BJ (cell line): ENCODE measurements at regions not wholly inside any gene's neighbourhood (a gene's known extent, or its start where the extent isn't known, plus 50 kb on each side); places are given as distances from the start of the nearest gene placed in this dataset.

Experiments used
- CTCF ChIA-PET: fragments of 350-600 bp; formaldehyde crosslinking; extraction: SDS; loops from one replicate; lab custom pipeline; 2021; ENCODE audit warnings: antibody characterized with exemption, inconsistent platforms; lab: Yijun Ruan, JAX
- POLR2A ChIA-PET: fragments of 300-600 bp; sonication (Branson Sonifier 250); formaldehyde crosslinking; extraction: SDS; loops from one replicate; lab custom pipeline; 2021; ENCODE audit warnings: antibody characterized with exemption; lab: Charles Lee
- DNase-seq: peaks from one replicate; pipeline ENCODE4 v3.0.0-alpha.2; 2011; ENCODE audit warnings: low read depth
- H3K27me3 ChIP-seq: 2 replicates; pipeline ENCODE4 v1.6.0; 2011; ENCODE audit warnings: low read length; ENCODE audit not compliant: control insufficient read depth, insufficient read depth
- H3K36me3 ChIP-seq: 2 replicates; pipeline ENCODE4 v1.5.1; 2011; ENCODE audit warnings: low read length; ENCODE audit not compliant: control insufficient read depth, insufficient read depth
- H3K4me3 ChIP-seq: 2 replicates; pipeline ENCODE4 v1.5.1; 2011; ENCODE audit warnings: low read depth, mild to moderate bottlenecking, control low read depth, low read length
- CTCF ChIP-seq: IDR thresholded peaks from 2 replicates; pipeline ENCODE4 v1.5.1; 2011; ENCODE audit warnings: low read depth, mild to moderate bottlenecking, control low read depth, inconsistent platforms, low read length, moderate library complexity; ENCODE audit not compliant: insufficient read depth

- DNase-seq, result no peak
- Histone ChIP-seq H3K4me3 (no peak overlapping the region), H3K36me3 (no peaks in the 10 kb centered on the region), H3K27me3 (no peaks in the 10 kb centered on the region)
- CTCF ChIA-PET, result no interaction called here
- POLR2A ChIA-PET, result no interaction called here
- TF ChIP-seq CTCF, result no peak
Observed at GRCh38 chr21:16624479-16625118, 888.2 kb upstream of the CXADR start.

GRCh38 chr21:16625491-16625890, 887.4 kb upstream of the CXADR start:
- POLR2A ChIA-PET, result no interaction called here

GRCh38 chr21:16633831-16634459, 878.9 kb upstream of the CXADR start:
- TF ChIP-seq CTCF, result no peak
- no peaks in the 10 kb centered on the region for H3K36me3 ChIP-seq
- ChIA-PET POLR2A (interaction anchor here (0.7 kb wide), 1 partner anchor 31 kb away, joined by 4 read pairs; no protein-coding TSS in a partner anchor), CTCF (interaction anchor here (1.1 kb wide), 1 partner anchor 180 kb away, joined by 3 read pairs; no protein-coding TSS in a partner anchor)
- DNase-seq, result no peak
- H3K4me3 ChIP-seq, result no peak overlapping the region
- no peaks in the 10 kb centered on the region for H3K27me3 ChIP-seq

More at GRCh38 chr21:16625491-16625890, 887.4 kb upstream of the CXADR start:
- no peak for TF ChIP-seq CTCF
- Histone ChIP-seq H3K27me3 (no peaks in the 10 kb centered on the region), H3K36me3 (no peaks in the 10 kb centered on the region), H3K4me3 (no peak overlapping the region)
- DNase-seq, result no peak
- CTCF ChIA-PET, result no interaction called here

GRCh38 chr21:16634515-16634914, 878.3 kb upstream of the CXADR start:
- Histone ChIP-seq H3K36me3 (no peaks in the 10 kb centered on the region), H3K4me3 (no peak overlapping the region), H3K27me3 (no peaks in the 10 kb centered on the region)
- TF ChIP-seq CTCF, result no peak
- ChIA-PET CTCF (interaction anchor here (1.1 kb wide), 1 partner anchor 180 kb away, joined by 3 read pairs; no protein-coding TSS in a partner anchor), POLR2A (interaction anchor here (0.7 kb wide), 1 partner anchor 31 kb away, joined by 4 read pairs; no protein-coding TSS in a partner anchor)
- no peak for DNase-seq

- ChIA-PET CTCF (no interaction called here), POLR2A (no interaction called here)
- no peaks in the 10 kb centered on the region for H3K36me3 ChIP-seq
- TF ChIP-seq CTCF, result no peak
- DNase-seq, result no peak
- H3K4me3 ChIP-seq, result no peak overlapping the region
- H3K27me3 ChIP-seq, result no peaks in the 10 kb centered on the region
Observed at GRCh38 chr21:16640297-16641027, 872.4 kb upstream of the CXADR start.
